HG02610 (cell line): ENCODE measurements at regions not wholly inside any gene's neighbourhood (a gene's known extent, or its start where the extent isn't known, plus 50 kb on each side); places are given as distances from the start of the nearest gene placed in this dataset.

Experiments
- ATAC-seq: cut with Tn5 transposase; IDR thresholded peaks from one replicate; pipeline ENCODE4 v1.9.1; 2021; ENCODE audit warnings: mild to moderate bottlenecking, moderate library complexity; ENCODE audit not compliant: unreplicated experiment

DNA sequence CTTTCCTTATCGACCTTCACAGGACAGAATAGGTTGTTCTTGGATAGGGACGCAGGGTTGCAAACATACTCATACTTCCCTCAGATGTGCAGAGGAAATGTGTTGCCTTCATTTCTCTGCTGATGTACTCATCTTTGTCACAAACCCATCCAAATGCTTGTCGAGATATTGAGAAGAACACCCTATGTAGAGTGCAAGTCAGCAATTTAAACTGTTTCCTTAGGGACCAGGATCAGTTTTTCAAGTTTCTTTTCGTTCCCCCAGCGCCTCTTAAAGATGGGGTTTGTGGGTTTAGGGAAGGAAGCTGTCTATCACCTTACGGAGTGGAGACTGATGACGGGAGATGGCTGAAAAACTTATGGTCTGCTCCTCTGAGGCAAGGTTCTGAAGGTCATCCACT is 474.2 kb downstream of the EPHA4 start:
- ATAC-seq = no peak

DNA sequence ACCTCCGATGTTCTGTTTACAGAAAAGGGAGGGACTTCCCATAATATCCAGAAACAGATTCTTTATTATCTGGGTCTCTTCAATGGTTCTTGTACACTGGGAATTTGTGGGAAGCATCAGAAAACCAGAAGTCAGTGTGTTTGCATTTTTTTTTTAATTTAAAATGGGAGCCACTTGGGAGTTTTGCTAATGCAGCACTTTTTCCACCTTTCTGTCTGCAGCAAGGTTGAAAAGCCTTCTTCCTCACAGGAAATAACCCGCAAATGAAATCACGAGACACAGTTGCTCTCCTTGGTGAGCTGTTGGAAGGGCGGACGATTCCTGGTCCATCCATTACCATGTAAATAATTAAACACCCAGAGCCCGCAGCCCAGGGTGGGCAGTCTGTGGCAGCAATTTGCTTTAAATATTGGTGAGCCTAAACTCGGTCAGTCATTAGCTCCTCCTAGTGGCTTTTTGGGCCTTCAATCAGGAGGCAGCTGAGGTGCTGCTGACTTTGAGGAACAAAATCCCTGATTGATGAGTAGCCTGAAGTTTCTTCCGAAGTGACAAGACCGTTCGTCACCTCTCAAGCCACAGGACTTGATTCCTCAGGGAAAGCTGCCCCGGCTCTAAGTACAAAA is 471.5 kb downstream of the EPHA4 start:
- no peak for ATAC-seq

DNA sequence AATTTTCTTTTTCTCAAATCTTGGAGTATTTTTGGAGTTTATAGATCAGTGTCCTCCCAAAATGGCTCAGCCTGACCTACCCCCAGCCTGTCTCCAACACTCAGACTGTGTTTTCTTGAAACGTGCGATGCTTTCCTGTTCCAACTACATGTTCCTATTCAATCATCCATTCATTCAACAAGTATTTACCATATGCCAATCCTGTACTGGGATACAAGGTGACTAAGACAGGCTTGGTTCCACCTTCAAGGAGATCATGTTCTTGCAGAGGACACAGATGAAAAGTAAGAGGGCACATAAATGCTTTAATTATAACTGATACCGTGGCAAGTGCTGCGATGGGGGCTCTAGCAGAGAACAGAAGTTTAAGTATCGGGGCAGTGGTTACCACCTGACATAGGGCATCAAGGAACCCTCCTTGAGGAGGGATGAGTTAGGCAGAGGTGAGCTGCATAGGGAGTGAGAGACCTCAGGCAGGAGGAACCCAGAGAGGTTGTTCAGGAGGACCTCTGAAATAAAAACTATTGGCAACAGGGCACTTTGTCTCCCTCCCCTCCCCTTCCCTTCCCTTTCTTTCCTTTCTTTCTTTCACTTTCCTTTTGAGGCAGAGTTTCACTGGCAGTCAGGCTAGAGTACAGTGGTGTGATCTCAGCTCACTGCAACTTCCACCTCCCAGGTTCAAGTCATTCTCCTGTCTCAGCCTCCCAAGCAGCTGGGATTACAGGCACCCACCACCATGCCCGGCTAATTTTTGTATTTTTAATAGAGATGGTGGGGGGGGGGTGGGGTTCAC is 469.0 kb downstream of the EPHA4 start:
- ATAC-seq = no peak

DNA sequence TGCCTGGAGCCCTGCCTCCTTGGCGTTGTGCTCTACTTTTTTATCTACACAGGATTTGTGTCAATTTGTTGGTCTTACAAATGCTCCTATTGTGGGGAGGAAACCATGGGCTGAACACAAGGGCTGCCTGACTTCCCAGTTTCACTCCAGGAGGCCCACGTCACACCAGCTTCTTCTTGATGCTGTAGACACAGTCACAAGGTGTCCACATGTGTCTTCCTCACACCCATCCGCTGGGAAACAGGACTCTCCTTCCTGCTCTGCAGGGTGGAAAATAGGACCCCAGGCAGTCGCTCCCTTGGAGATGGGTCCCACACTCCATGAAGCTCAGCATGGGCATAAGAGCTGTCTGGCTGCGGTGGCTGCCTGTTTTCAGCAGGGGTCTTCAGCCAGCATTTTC is 468.2 kb downstream of the EPHA4 start:
- ATAC-seq = no peak

DNA sequence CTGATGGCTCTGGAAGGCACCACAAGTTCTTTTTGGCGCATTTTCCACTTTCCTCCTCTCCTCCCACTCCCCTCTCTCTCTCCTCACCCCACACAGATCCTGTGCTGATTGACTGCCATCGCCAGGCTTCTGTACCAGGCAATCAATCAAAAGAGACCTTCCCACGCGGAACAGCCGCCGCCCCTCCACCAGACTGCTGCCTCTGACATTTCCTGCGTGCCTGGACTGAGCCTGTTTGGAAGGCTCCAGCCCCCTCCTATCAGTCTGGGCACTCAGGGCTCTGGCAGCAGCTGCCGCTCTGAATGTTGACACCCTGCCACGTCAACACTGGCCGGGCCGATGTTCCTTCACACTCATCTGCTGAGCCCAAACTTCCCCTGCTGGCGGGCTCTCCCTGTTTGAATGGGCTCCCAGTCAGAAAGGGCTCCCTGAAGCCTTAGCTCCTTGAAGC is 467.7 kb downstream of the EPHA4 start:
- peak; percentile 45 for ATAC-seq

DNA sequence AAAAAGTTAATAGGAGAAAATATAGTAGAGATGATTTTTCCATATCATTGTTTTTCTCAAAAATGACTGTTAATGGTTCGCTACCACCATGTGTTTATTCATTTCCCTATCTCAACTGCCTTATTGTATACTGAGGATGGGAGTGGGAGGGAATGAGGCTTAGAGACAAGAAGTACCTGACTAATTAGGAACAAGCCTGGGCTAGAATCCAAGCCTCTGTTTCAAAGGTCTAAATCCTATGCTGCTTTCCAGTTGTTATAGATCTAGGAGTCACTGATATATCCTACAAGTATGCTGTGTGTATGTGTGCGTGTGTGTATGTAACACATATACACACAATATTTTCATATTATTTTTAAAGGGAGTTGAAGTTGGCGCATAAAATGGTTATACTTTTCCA is 465.9 kb downstream of the EPHA4 start:
- ATAC-seq = no peak

DNA sequence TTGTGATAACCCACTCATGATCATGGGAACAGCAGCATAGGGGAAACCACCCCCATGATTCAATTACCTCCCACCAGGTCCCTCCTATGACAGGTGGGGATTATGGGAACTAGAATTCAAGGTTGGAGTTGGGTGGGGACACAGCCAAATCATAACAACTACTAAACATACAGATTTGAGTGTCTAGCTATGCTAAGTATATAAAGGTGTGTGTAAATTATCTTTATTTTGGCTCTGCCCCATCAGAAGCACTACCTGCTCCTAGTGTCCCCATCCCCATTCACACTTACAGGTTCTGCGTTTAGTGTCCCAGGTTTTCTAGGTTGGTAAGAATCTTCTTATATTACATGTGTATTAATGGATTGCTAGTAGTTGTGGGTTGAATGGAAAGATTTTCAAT is 464.7 kb downstream of the EPHA4 start:
- no peak for ATAC-seq

DNA sequence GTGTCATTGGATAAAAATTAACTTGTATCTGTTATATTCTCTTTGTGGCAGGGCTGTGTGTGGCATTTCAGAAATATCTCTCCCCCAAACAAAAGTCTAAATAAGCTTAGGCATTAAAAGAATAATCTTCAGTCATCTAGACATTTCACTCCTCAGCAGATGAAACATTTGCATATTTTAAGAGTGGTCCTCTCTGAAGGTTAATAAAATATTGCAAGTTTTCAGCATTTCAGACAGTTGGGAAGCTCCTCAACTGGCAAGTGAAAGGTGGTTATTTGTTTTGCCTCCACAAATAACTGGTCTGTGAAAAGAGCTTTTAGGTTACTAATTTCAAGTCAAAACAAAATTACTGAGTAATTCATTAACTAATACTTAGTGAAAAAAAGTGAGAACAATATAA is 462.6 kb downstream of the EPHA4 start:
- ATAC-seq = no peak

DNA sequence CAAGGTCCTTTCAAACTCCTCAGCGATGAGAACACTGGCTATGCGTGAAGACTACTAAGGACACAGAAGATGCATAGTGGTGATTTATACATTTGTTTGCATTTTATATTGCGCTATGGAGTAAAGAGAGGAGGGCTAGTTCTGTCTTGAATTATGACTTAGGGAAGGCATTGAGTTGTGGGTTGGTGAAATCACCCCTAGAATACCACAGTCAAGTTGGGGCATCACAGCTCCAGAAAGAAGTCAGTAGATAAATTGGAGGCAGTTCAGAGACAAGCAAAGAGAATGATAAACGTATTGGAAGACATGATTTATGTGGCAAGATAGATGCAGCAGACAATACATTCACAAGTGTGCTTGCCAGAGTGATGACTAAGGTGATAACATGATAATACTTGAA is 460.4 kb downstream of the EPHA4 start:
- no peak for ATAC-seq

DNA sequence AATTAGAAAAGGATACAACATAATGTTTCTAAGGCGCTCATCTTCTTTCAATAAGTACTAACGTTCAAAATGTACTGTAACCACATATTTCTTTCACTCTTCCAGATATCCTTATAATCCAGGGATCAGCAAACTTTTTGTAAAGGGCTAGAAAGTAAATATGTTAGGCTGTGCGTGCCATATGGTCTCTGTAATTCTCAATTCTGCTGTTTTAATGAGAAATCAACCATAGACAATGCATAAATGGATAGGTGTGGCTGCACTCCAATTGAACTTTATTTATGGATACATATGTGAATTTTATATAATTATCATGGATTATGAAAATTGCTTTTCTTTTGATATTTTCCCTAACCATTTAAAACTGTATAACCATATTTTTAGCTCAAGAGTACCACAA is 459.4 kb downstream of the EPHA4 start:
- ATAC-seq = no peak

DNA sequence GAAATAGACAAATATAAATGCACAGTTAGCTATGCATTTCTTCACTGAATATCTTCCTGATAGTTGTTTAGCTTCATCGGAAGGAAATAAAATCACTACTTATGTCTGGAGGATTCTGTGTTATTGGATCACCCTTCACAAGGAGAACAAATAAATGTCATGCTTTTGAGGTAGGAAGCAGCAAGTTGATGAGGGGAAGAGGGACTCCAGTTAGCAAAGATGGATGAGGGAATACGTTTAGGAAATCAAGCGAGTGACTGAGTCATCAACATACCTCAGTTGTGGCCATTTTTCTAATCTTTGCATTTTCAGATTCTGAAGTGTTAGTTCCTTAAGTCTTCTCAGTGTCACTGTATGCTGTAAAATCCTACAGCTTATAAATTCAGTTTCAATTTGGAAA is 456.2 kb downstream of the EPHA4 start:
- no peak for ATAC-seq

DNA sequence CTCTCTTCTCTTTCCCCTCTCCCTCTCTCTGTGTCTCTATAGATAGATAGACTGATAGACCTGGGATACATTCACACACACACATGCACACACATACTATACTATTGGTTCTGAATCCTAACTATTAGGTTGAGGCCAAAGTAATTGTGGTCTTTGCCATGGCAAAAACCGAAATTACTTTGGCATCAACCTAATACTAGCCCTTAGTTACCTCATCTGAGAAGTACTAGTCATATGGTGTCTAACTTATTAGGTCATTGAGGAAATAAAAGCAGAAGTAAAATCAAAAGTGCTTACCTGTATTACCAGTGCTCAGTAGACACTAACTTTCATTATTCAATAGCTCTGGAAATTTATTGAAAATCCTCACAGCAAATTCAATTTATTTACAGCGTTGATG is 451.5 kb downstream of the EPHA4 start:
- peak; percentile 84 for ATAC-seq

DNA sequence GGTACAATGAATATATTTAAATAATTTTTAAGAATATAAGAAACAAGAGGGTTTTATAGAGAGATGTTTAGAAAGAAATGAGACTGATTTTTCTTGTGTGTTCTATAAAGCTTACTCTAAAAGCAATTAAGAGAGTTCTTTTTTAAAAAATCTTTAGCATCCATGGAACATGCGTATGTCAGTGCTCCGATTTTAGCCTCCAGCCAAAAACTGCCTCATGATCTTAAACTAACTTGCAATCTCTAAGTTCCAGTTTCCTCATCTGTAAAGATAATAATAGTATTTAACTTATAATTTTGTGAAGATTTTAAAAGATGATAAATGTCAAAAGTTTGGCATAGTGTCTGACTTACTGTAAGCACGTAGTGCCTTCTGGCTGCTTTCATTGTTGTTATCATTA is 448.7 kb downstream of the EPHA4 start:
- no peak for ATAC-seq

DNA sequence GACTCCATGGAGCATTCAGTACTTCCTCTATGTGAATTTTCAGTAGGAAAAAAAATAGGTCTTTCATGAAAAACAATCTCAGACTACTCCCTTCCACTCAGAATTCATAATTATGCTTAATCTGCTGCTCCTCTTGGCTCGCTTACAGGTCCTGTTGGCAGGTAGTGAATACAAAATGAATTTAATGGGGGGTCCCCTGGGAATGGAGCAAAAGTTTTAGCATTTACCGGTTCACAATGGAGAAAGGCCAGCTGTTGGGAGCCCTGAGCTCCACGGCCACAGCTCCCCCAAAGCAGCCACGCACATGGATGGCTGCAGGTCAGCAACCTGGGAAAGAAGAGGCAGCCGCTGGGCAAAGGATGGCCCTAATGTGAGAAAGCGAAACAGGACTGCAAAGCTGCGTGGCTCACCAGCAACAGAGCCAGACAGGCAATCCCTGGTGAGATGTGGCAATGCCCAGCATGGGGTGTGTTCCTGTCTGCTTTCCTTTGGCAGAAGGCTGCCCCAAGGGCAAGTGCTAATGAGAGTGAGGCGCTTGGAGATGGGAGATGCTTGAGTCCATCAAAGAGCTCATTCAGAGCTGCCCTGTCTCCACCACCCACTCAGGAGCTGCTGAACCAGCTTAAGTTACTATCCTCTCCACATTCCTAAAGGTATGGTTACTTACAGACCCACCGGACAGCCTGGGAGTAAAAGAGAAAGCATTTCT is 447.4 kb downstream of the EPHA4 start:
- ATAC-seq = no peak

DNA sequence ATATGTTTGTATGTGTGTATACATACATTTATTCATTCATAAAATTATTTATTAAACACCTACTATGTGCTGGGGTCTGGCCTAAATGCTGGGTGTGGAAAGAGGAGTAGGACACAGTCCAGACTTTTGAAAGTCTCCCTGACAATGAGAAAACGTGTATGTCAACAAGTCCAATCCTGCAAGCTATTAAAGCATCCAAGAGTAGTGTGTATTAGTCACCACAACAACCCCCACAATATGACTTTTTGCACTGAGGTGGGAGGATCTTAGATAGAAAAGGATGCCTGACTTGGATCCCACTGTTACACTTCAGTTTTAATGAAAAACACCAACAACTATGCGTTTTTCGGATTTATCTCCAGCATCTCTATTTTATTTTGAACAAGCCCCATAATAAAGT is 446.4 kb downstream of the EPHA4 start:
- no peak for ATAC-seq

DNA sequence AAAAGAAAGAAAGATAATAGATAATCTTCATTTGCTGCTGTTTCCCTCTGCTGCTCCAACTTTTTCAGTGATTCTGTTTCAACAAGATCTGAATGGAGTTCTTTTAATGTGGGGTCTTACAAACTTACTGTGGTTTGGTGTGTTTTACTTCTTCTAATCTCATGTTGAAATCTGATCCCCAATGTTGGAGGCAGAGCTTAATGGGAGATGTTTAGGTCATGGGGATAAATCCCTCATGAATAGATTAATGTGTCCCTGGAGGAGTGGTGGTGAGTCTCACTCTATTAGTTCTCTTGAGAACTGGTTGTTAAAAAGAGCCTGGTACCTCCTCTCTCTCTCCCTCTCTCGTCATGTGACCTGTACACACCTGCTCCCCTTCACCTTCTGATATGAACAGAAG is 442.4 kb downstream of the EPHA4 start:
- no peak for ATAC-seq

DNA sequence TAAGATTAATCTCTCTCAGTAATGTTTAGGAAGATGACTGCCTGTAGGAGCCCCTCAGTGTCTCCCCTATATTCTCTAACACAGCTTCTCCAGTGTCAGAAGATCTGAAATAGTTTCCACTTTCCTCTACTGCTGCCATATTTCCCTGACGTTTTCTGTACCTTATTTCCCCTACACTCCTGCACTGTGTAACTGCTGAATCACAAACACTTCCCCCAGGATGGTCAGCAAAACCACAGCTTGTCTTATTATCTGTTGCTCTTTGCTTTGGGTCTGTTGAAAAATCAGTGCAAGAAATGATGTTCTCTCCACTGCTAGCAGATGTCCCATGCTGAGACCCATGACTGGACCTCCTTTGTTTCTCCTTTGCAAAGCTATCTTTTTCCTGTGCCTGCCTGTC is 441.7 kb downstream of the EPHA4 start:
- ATAC-seq = no peak

DNA sequence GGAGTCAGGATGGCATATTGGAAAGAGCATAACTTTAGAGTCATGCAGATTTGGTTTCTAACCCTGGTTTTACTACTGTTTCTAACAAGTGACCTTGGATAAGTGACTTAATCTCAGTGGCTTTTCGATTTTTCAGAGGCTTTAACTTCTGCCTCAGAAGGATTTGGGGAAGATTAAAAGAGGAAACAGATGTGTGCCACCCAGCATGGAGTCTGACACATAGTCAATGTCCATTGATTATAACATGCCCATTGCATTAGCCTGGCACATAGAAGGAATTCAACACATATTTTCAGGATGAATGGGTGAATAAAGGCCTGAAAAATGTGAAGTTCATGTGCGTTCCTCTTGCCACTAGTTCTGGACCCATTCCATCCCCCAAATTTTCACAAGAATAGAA is 438.2 kb downstream of the EPHA4 start:
- ATAC-seq = no peak

DNA sequence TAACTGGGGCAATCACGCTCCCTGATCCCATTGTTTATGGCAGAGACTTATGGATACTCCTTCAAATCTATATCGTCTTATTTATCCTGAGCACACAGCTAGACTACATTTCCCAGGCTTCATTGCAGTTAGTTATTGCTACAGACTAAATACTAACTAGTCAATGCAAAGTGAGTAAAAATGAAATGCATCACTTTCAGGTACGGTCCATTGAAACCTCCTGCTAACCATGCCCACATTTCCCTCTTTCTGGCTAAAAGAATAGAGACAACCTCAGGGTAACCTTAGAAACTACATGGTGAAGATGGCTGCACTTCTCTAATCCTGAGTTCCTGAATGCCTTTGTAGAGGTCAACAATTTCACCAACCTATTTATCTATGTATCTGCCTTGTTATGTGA is 437.4 kb downstream of the EPHA4 start:
- ATAC-seq = peak; percentile 36

DNA sequence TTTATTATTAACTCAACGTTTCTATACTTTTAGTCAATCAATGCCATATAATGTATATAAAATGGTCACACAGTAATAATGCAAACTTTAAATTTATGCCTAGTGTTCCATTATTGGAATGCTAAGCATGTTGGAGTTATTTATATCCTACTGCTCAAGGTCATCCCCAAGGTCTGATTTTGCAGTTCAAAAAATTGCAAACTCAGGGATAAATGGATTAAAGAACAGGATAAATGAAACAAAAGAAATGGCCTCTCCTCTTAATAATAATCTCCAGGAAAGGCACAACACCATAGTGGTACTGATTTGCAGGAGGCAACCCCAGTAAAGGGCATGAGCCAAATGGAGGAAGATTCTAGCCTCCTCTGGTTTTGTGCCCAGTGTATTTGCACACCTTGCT is 436.4 kb downstream of the EPHA4 start:
- no peak for ATAC-seq

DNA sequence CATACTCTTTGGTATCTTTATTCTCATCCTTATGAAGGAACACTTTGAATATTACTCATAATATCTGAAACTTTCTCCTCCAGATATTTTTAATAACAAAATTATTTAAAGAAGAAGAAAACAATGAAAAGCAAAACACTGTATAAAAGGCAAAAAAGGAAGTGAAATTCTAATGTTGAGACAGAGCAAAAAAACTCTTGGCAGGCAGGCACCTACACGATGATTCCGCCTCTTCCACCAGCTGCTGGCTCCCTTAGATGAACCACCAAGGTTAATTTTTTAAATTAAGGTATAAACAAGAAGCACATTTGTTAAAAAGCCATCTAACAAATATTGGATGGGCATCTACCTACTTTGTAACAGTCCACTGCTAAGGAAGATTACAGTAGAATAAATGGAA is 434.7 kb downstream of the EPHA4 start:
- no peak for ATAC-seq

DNA sequence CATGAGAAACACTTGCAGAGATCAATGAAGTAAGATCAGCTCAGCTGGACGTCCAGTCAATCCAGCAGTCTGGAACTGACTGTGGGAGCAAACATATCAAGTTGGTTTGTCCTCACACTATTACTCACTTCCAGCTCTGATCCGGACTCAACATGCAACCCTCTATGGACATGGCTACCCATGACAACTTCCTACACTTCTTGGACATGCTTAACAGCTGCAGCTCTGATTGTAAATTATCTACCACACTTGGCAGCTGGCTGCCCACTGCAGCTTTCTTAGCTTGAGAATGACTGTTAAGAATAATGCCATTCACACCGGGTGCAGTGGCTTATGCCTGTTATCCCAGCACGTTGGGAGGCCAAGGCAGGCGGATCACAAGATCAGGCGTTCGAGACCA is 429.8 kb downstream of the EPHA4 start:
- ATAC-seq = no peak
